C4-2B (cell line): ENCODE measurements at regions not wholly inside any gene's neighbourhood (a gene's known extent, or its start where the extent isn't known, plus 50 kb on each side); places are given as distances from the start of the nearest gene placed in this dataset.

Experiments used
- H3K27ac ChIP-seq: fragments of 450-650 bp; 2 replicates; pipeline ENCODE4 v1.5.1; 2017
- CTCF ChIP-seq: fragments of 450-650 bp; conservative IDR thresholded peaks from 2 replicates; pipeline ENCODE4 v1.5.1; 2017; ENCODE audit warnings: mild to moderate bottlenecking
- ZFX ChIP-seq: fragments of 450-650 bp; IDR thresholded peaks from 2 replicates; pipeline ENCODE4 v1.6.1; 2017

- no peak overlapping the region for H3K27ac ChIP-seq
- TF ChIP-seq ZFX = no peak
- TF ChIP-seq CTCF = no peak
Measured at GRCh38 chr4:66923081-66923865, 622.0 kb downstream of the CENPC start.

DNA sequence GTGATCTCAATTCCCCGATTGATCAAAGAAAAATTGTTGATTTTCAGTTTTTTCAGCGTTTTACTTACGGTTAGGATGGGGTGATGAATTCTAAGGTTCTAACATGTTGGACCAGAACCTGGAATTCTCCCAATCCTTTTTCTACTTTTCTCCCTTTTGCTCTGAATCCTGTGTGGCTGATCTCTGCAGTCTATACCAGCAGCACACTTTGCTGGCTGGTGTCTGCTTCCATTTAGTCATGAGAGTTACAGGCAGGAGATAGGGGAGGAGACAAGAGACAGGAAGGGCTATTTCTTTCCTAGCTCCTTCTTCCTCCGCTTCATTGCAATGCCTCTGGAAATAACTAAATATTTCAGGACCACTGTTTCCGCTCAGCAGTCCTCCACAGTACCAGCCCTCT lies 623.9 kb downstream of the CENPC start:
- H3K27ac ChIP-seq = no peak overlapping the region
- TF ChIP-seq CTCF (no peak), ZFX (no peak)

GRCh38 chr4:66920514-66920913 lies 624.8 kb downstream of the CENPC start:
- TF ChIP-seq ZFX (no peak), CTCF (no peak)

GRCh38 chr4:66911880-66912279 lies 633.4 kb downstream of the CENPC start:
- TF ChIP-seq CTCF = no peak
- no peak for TF ChIP-seq ZFX
- H3K27ac ChIP-seq = no peak overlapping the region

More at GRCh38 chr4:66920514-66920913, 624.8 kb downstream of the CENPC start:
- no peak overlapping the region for H3K27ac ChIP-seq

DNA sequence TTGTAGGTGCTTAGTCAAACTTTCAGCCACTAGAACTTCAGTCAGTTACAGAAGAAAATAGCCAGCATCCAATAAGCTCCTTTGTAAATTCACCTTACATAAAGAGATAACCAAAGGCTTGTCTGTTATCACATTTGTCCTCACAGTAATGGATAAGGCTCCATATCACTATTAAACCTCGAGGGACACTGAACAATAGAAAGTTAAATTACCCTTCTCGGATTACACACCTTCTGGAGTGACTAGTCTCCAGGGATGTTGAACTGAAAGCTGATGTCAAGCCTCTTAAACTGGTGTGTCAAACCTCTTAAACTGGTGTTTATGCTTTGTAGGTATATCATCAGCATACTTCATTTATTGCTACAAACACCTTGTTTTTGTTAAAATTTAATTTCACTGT lies 639.0 kb downstream of the CENPC start:
- no peak for TF ChIP-seq ZFX
- TF ChIP-seq CTCF = no peak
- no peak overlapping the region for H3K27ac ChIP-seq

GRCh38 chr4:66899422-66900065 lies 645.8 kb downstream of the CENPC start:
- H3K27ac ChIP-seq = no peak overlapping the region
- TF ChIP-seq CTCF = no peak
- TF ChIP-seq ZFX = no peak

GRCh38 chr4:66893807-66894206 lies 651.5 kb downstream of the CENPC start:
- no peak for TF ChIP-seq ZFX
- TF ChIP-seq CTCF = no peak
- no peak overlapping the region for H3K27ac ChIP-seq
